Jurkat, Clone E6-1 (cell line): ENCODE measurements at regions not wholly inside any gene's neighbourhood (a gene's known extent, or its start where the extent isn't known, plus 50 kb on each side); places are given as distances from the start of the nearest gene placed in this dataset.
A peak's percentile ranks its signal among the peaks of the same experiment; 100 is the strongest.
"Not testable (repeated sequence)": the region's sequence is repeated elsewhere in the genome, so short reads cannot be mapped to it uniquely, and the experiment has no call there.

ENCODE experiments used
- DNase-seq: peaks from one replicate; pipeline ENCODE4 v3.0.0-alpha.2; 2011; ENCODE audit warnings: low read depth, low spot score
- H3K4me3 ChIP-seq: 2 replicates; pipeline ENCODE4 v1.5.1; 2011; ENCODE audit warnings: mild to moderate bottlenecking, low read length, control low read depth, moderate library complexity

- no peak overlapping the region for H3K4me3 ChIP-seq
- no peak for DNase-seq
Observed at GRCh38 chr10:87603196-87603595, 56.5 kb upstream of the PAPSS2 start.

GRCh38 chr10:87603769-87604168 is 55.9 kb upstream of the PAPSS2 start:
- H3K4me3 ChIP-seq: no peak overlapping the region

GRCh38 chr10:87605628-87606251 is 53.9 kb upstream of the PAPSS2 start:
- DNase-seq: peak; percentile 11
- H3K4me3 ChIP-seq: no peak overlapping the region

More at GRCh38 chr10:87603769-87604168, 55.9 kb upstream of the PAPSS2 start:
- DNase-seq: no peak

- DNase-seq: no peak
Observed at GRCh38 chr10:87608756-87609155, 50.9 kb upstream of the PAPSS2 start.

GRCh38 chr10:87609563-87609962 is 50.1 kb upstream of the PAPSS2 start:
- H3K4me3 ChIP-seq, DNase-seq: not testable (repeated sequence)

More at GRCh38 chr10:87608756-87609155, 50.9 kb upstream of the PAPSS2 start:
- H3K4me3 ChIP-seq: no peak overlapping the region
